Fibroblast of lung (primary cell): ENCODE measurements at regions not wholly inside any gene's neighbourhood (a gene's known extent, or its start where the extent isn't known, plus 50 kb on each side); places are given as distances from the start of the nearest gene placed in this dataset.

Source experiments
- DNase-seq, 2 donors: peaks; one replicate each; pipeline versions ENCODE4 v3.0.0 to v3.0.0-alpha.2; 2010; ENCODE audit warnings: low read depth in 2 of 2
- H2AFZ ChIP-seq: 2 replicates; pipeline ENCODE4 v1.5.1; 2012; ENCODE audit warnings: low read length, control low read depth, inconsistent platforms
- H3K27ac ChIP-seq: 2 replicates; pipeline ENCODE4 v1.5.1; 2011; ENCODE audit warnings: low read length, control low read depth; ENCODE audit not compliant: insufficient read depth
- H3K27me3 ChIP-seq: 2 replicates; pipeline ENCODE4 v1.5.1; 2011; ENCODE audit warnings: mild to moderate bottlenecking, low read length; ENCODE audit not compliant: control insufficient read depth, insufficient read depth
- H3K36me3 ChIP-seq: 2 replicates; pipeline ENCODE4 v1.5.1; 2011; ENCODE audit warnings: low read length; ENCODE audit not compliant: control insufficient read depth, insufficient read depth
- H3K4me1 ChIP-seq: 2 replicates; pipeline ENCODE4 v1.5.1; 2011; ENCODE audit warnings: low read length; ENCODE audit not compliant: control insufficient read depth, insufficient read depth; ENCODE audit errors: extremely low read depth
- H3K4me2 ChIP-seq: 2 replicates; pipeline ENCODE4 v1.5.1; 2011; ENCODE audit warnings: low read length, control low read depth; ENCODE audit not compliant: insufficient read depth; ENCODE audit errors: extremely low read depth
- H3K4me3 ChIP-seq, 4 experiments: fragments of 200-600 bp in 1 of 4; sonication (generic) in 1 of 4; replicated peaks in 1 of 4; 2 replicates each; pipeline ENCODE4 v1.5.1; 2011 to 2016; ENCODE audit warnings: low read length in 4 of 4, low read depth in 3 of 4, mild to moderate bottlenecking in 3 of 4, control low read depth in 2 of 4, inconsistent platforms in 1 of 4, mixed read lengths in 1 of 4; ENCODE audit not compliant: insufficient read depth in 1 of 4; ENCODE audit errors: control extremely low read depth in 1 of 4
- H3K79me2 ChIP-seq: 2 replicates; pipeline ENCODE4 v1.5.1; 2012; ENCODE audit warnings: mild to moderate bottlenecking, low read length, inconsistent platforms; ENCODE audit not compliant: control insufficient read depth, insufficient read depth
- H3K9ac ChIP-seq: 2 replicates; pipeline ENCODE4 v1.5.1; 2011; ENCODE audit warnings: mild to moderate bottlenecking, low read length, control low read depth; ENCODE audit not compliant: insufficient read depth
- H3K9me3 ChIP-seq: 2 replicates; pipeline ENCODE4 v1.5.1; 2012; ENCODE audit warnings: low read depth, low read length; ENCODE audit not compliant: control insufficient read depth, insufficient read depth
- H4K20me1 ChIP-seq: 2 replicates; pipeline ENCODE4 v1.5.1; 2011; ENCODE audit warnings: low read length; ENCODE audit not compliant: control insufficient read depth, insufficient read depth; ENCODE audit errors: extremely low read depth
- EZH2 ChIP-seq: IDR thresholded peaks from 2 replicates; pipeline ENCODE4 v1.5.1; 2012; ENCODE audit warnings: low read length, control low read depth, mild to moderate bottlenecking; ENCODE audit errors: missing control alignments
- TF ChIP-seq, protein P1 (sequence below), 2 donors: IDR thresholded peaks in 1 of 2; conservative IDR thresholded peaks in 1 of 2; 1 replicate in 1 of 2; 2 replicates in 1 of 2; pipeline ENCODE4 v1.5.1; 2011 to 2012; ENCODE audit warnings: low read length in 2 of 2, control low read depth in 1 of 2, inconsistent platforms in 1 of 2, low read depth in 1 of 2, mild to moderate bottlenecking in 1 of 2

DNA sequence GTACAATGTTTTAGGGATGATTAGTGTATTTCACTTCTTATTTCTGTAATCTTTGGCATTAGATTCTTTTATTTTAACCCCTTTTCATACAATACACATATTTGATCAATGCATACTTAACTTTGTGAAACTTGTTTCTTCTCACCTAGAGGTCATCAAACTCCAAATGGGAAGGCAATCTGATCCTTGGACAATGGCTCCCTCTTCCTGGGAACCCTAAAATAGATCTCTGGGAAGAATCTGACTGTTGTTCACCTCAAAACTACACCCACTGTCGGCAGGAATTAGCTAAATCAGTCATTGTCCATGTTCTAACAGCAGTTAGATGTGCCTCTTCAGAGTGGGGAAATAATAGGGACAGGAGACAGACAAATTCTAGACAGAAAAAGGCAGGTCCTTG, 707.4 kb upstream of the CHORDC1 start:
- Histone ChIP-seq H3K36me3 (no peaks in the 10 kb centered on the region), H3K4me2 (no peak overlapping the region), H3K4me1 (no peaks in the 10 kb centered on the region), H3K9me3 (no peaks in the 10 kb centered on the region), H3K27ac (no peak overlapping the region), H3K27me3 (no peaks in the 10 kb centered on the region), H3K9ac (no peak overlapping the region), H4K20me1 (no peaks in the 10 kb centered on the region), H3K79me2 (no peaks in the 10 kb centered on the region), H2AFZ (no peak overlapping the region), H3K4me3 (no peak overlapping the region)
- DNase-seq: no peak
- no peak for TF ChIP-seq EZH2
- TF ChIP-seq, protein P1, sequence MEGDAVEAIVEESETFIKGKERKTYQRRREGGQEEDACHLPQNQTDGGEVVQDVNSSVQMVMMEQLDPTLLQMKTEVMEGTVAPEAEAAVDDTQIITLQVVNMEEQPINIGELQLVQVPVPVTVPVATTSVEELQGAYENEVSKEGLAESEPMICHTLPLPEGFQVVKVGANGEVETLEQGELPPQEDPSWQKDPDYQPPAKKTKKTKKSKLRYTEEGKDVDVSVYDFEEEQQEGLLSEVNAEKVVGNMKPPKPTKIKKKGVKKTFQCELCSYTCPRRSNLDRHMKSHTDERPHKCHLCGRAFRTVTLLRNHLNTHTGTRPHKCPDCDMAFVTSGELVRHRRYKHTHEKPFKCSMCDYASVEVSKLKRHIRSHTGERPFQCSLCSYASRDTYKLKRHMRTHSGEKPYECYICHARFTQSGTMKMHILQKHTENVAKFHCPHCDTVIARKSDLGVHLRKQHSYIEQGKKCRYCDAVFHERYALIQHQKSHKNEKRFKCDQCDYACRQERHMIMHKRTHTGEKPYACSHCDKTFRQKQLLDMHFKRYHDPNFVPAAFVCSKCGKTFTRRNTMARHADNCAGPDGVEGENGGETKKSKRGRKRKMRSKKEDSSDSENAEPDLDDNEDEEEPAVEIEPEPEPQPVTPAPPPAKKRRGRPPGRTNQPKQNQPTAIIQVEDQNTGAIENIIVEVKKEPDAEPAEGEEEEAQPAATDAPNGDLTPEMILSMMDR (conservative IDR thresholded peaks at IDR 0.05 in 1 of 2, IDR thresholded peaks at IDR 0.05 in 1 of 2; ENCODE audit: low read depth in 1 of 2, low read length in 2 of 2): no peak

DNA sequence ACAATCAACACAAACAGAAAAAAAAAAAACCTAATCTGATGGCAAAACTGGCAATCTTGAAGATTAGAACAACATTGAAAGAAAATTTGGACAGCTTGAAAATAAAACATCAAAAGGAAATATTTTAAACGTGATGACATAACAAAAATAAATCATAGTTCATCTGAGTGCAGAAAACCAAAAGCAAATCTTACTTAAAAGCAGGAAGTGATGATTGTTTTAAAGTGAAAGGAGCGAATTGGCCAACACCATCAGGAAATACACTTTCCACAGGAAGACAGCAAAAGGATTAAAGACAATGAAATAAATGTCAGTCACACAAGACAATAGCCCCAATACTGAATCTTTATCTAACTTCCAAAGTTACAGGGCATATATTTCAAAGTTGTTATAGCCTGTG, 696.5 kb upstream of the CHORDC1 start:
- Histone ChIP-seq H3K4me1 (no peaks in the 10 kb centered on the region), H3K9me3 (no peaks in the 10 kb centered on the region), H3K27me3 (no peaks in the 10 kb centered on the region), H3K36me3 (no peaks in the 10 kb centered on the region), H3K9ac (no peak overlapping the region), H3K79me2 (no peaks in the 10 kb centered on the region), H4K20me1 (no peaks in the 10 kb centered on the region), H3K4me2 (no peak overlapping the region), H3K4me3 (no peak overlapping the region), H2AFZ (no peak overlapping the region), H3K27ac (no peak overlapping the region)
- DNase-seq: no peak
- no peak for TF ChIP-seq EZH2
- TF ChIP-seq, protein P1 (conservative IDR thresholded peaks at IDR 0.05 in 1 of 2, IDR thresholded peaks at IDR 0.05 in 1 of 2; ENCODE audit: low read depth in 1 of 2, low read length in 2 of 2): no peak

DNA sequence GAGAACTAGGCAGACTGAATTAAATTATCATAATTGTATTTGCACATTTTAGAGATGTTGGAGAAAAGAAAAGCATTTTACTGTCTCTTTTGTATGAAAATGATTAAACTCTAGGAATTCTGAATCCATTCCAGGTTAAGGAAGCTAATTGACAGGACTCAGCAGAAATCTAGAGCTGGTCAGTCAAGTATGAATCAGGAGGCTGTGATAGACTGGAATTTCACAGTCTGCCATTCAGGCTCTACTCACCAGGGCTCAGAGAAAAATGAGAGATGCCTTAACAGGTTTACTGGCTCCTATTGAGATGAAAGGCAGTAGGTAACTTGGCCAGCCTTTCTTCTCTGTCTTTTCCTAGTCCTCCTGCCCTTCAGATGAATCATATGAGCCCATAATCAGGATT, 693.9 kb upstream of the CHORDC1 start:
- H3K79me2 ChIP-seq: no peaks in the 10 kb centered on the region
- no peaks in the 10 kb centered on the region for H4K20me1 ChIP-seq
- no peaks in the 10 kb centered on the region for H3K4me1 ChIP-seq
- no peak for DNase-seq
- no peaks in the 10 kb centered on the region for H3K27me3 ChIP-seq
- no peak overlapping the region for H3K4me3 ChIP-seq
- no peak overlapping the region for H3K4me2 ChIP-seq
- H3K9ac ChIP-seq: no peak overlapping the region
- TF ChIP-seq, protein P1 (conservative IDR thresholded peaks at IDR 0.05 in 1 of 2, IDR thresholded peaks at IDR 0.05 in 1 of 2; ENCODE audit: low read depth in 1 of 2, low read length in 2 of 2): no peak
- no peak for TF ChIP-seq EZH2
- no peaks in the 10 kb centered on the region for H3K36me3 ChIP-seq
- no peaks in the 10 kb centered on the region for H3K9me3 ChIP-seq
- no peak overlapping the region for H3K27ac ChIP-seq
- no peak overlapping the region for H2AFZ ChIP-seq
